Mucosa of descending colon (tissue), 3 donors: ENCODE measurements at regions not wholly inside any gene's neighbourhood (a gene's known extent, or its start where the extent isn't known, plus 50 kb on each side); places are given as distances from the start of the nearest gene placed in this dataset.

Experiments used
- ATAC-seq: fragments of 200-7000 bp; cut with Tn5 transposase; one replicate; pipeline ENCODE4 v1.9.1; 2020; ENCODE audit warnings: mild to moderate bottlenecking, moderate library complexity
- DNase-seq, 3 donors: peaks; one replicate each; pipeline ENCODE4 v3.0.0-alpha.2; 2020
- H3K36me3 ChIP-seq: fragments of 200-600 bp; one replicate; pipeline ENCODE4 v1.8.0; 2021; ENCODE audit warnings: low read depth, mild to moderate bottlenecking
- H3K4me1 ChIP-seq: fragments of 200-600 bp; one replicate; pipeline ENCODE4 v1.8.0; 2021; ENCODE audit warnings: low read depth, mild to moderate bottlenecking
- H3K4me3 ChIP-seq: fragments of 200-600 bp; one replicate; pipeline ENCODE4 v1.8.0; 2021; ENCODE audit warnings: mild to moderate bottlenecking
- H3K9me3 ChIP-seq: fragments of 200-600 bp; one replicate; pipeline ENCODE4 v1.8.0; 2021; ENCODE audit warnings: mild to moderate bottlenecking
- intact Hi-C, 2 donors: fragments of 100-400 bp; cut with DNase I in 1 of 2; cut with micrococcal nuclease in 1 of 2; formaldehyde crosslinking; loops; one replicate each; pipeline versions ENCODE4 v1.11.0 to v1.11.1; 2022; cut with DNase I, micrococcal nuclease
- TF ChIP-seq, protein P1 (sequence below): fragments of 200-600 bp; IDR thresholded peaks from one replicate; pipeline ENCODE4 v1.8.0; 2022; ENCODE audit warnings: antibody characterized with exemption, mild to moderate bottlenecking
- donor health status: DM: no; HTN: no; CAD: no; lungs with moderate emphysema.
- donor health status: DM: no; HTN: no; CAD: no.
- donor health status: DM: no; HTN: yes; CAD: no.

DNA sequence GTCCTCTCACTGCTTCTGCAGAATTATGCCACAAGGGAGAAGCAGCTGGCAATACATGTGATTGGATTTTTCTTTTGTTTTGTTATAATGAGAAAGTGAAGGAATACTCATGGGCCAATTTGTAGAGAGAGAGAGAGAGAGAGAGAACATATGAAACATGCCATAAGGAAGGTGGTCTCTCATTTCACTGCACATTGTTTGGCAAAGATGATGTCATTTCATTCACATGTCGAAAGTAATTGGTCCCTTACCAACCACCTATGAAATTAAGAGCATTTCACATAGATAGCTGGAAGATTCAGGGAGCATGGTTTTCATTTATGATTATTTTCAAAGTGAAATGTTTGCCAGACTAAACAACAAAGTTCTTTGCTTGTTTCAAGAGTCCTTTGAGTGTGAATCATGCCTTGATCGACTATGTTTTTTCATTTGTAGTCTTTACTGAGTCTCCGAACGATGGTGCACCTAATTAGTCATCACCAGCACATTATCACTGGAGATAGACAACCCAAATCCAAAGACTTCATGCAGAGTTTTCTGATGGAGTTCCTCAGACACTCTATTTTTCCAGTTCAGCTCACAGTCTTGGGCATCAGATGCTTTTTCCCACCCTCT lies 130.1 kb upstream of the ZEB1 start:
- Histone ChIP-seq H3K9me3 (no peaks in the 10 kb centered on the region), H3K36me3 (no peaks in the 10 kb centered on the region), H3K4me3 (no peak overlapping the region), H3K4me1 (no peaks in the 10 kb centered on the region)
- ATAC-seq (no peak), DNase-seq (no peak)
- intact Hi-C loops: no loop called here
- TF ChIP-seq, protein P1, sequence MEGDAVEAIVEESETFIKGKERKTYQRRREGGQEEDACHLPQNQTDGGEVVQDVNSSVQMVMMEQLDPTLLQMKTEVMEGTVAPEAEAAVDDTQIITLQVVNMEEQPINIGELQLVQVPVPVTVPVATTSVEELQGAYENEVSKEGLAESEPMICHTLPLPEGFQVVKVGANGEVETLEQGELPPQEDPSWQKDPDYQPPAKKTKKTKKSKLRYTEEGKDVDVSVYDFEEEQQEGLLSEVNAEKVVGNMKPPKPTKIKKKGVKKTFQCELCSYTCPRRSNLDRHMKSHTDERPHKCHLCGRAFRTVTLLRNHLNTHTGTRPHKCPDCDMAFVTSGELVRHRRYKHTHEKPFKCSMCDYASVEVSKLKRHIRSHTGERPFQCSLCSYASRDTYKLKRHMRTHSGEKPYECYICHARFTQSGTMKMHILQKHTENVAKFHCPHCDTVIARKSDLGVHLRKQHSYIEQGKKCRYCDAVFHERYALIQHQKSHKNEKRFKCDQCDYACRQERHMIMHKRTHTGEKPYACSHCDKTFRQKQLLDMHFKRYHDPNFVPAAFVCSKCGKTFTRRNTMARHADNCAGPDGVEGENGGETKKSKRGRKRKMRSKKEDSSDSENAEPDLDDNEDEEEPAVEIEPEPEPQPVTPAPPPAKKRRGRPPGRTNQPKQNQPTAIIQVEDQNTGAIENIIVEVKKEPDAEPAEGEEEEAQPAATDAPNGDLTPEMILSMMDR: no peak

DNA sequence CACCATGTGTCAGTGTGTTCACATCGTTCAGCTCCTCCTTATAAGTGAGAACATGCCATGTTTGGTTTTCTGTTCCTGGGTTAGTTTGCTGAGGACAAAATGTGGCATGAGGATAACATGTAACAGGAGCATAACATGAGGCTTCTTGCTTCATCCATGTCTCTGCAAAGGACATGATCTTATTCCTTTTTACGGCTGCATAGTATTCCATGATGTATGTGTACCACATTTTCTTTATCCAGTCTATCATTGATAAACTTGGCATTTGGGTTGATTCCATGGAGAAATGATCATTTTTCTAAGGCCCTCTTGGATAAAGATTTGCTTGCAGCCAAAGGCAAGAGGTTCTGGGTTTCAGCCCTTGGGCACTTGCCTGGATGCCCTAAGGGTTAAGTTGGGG lies 128.5 kb upstream of the ZEB1 start:
- ATAC-seq (no peak), DNase-seq (no peak)
- intact Hi-C loops: no loop called here
- Histone ChIP-seq H3K4me3 (no peak overlapping the region), H3K36me3 (no peaks in the 10 kb centered on the region), H3K9me3 (no peaks in the 10 kb centered on the region), H3K4me1 (no peaks in the 10 kb centered on the region)
- TF ChIP-seq, protein P1: no peak

DNA sequence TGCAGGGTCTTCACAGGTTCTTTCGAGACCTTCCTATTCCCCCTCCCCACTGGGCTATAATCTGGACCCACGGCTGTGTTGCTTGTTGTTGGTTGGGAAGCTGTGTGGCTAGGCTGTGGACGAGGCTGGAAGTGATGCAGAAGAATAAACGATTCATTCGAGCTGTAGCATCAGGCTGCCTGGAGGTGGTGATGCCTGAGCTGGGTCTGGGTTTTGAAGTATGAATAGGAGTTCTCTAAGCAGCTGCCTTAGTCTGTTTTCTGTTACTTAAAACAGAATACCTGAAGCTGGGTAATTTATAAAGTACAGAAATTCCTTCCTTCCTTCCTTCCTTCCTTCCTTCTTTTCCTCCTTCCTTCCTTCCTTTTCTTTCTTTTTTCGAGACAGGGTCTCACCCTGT lies 126.5 kb upstream of the ZEB1 start:
- no peak for DNase-seq
- no peaks in the 10 kb centered on the region for H3K36me3 ChIP-seq
- H3K9me3 ChIP-seq: no peaks in the 10 kb centered on the region
- ATAC-seq: no peak
- intact Hi-C loops: no loop called here
- no peaks in the 10 kb centered on the region for H3K4me1 ChIP-seq
- no peak overlapping the region for H3K4me3 ChIP-seq
- TF ChIP-seq, protein P1: no peak

DNA sequence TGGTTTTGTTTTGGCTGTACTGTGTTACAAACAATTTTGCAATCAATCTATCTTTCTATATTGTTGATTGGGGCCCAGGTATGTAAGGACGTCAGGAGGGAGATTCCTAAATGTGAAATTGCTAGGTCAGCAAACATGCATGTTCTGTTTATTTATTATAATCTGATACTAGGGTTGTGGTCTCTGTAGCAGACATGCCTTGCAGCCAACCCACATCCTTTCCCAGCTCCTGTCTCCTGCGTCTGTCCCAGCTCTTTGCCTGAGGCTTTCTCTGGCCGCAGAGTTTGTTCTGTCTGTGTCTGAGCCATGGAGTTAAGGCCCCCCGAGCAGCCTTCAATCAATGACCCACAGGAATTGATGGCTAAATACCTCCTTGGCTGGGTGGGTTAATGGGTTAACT lies 124.0 kb upstream of the ZEB1 start:
- DNase-seq (no peak), ATAC-seq (no peak)
- no peaks in the 10 kb centered on the region for H3K4me1 ChIP-seq
- TF ChIP-seq, protein P1: no peak
- H3K9me3 ChIP-seq: no peaks in the 10 kb centered on the region
- intact Hi-C loops: no loop called here
- no peak overlapping the region for H3K4me3 ChIP-seq
- no peaks in the 10 kb centered on the region for H3K36me3 ChIP-seq

DNA sequence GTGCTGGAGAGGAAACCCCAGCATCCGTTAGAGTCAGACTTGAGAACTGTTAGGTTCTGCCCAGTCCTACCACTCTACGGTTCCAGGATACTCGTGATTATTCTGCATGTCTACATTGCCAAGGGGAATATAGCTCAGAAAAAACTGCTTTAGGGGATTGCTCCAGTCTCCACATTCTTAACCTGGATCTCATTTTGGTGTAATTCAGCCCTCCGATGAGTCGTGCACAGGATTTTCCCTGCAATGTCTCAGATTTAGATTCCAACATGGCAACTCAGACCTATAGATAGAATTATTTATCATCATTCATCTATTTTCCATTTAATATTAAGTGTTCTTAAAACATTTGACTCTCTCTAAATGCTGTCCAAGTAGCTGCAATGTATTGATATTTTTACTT lies 121.1 kb upstream of the ZEB1 start:
- DNase-seq (no peak), ATAC-seq (no peak)
- intact Hi-C loops: no loop called here
- TF ChIP-seq, protein P1: no peak
- H3K4me3 ChIP-seq: no peak overlapping the region
- H3K4me1 ChIP-seq: no peaks in the 10 kb centered on the region
- H3K9me3 ChIP-seq: no peaks in the 10 kb centered on the region
- no peaks in the 10 kb centered on the region for H3K36me3 ChIP-seq

DNA sequence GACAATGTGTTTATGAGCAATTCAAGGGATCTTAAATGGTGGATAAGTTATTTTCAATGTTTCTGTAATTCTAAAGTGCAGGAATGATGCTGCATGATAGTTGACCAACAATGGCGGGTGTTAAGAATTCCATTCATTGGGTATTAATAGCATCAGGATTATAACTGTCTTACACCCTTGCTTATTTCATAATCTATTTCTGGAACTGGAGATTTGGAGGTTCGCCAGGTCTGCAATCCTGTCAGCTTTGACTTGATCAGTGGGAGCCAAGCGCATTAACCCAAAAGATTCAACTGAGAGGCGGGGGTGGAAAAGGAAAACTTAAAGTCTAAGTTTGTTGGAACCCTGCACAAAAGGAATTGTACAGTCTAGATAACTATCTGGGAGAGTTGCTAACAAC lies 114.9 kb upstream of the ZEB1 start:
- H3K36me3 ChIP-seq: no peaks in the 10 kb centered on the region
- intact Hi-C loops: no loop called here
- TF ChIP-seq, protein P1: no peak
- ATAC-seq (no peak), DNase-seq (no peak)
- no peaks in the 10 kb centered on the region for H3K4me1 ChIP-seq
- H3K4me3 ChIP-seq: no peak overlapping the region
- no peaks in the 10 kb centered on the region for H3K9me3 ChIP-seq
